Skeletal muscle tissue (tissue), 3 donors: ENCODE measurements at regions not wholly inside any gene's neighbourhood (a gene's known extent, or its start where the extent isn't known, plus 50 kb on each side); places are given as distances from the start of the nearest gene placed in this dataset.

Source experiments
- H3K27ac ChIP-seq: one replicate; pipeline ENCODE4 v1.7.0; 2013; ENCODE audit warnings: mild to moderate bottlenecking, low read depth, low read length, inconsistent platforms
- H3K27me3 ChIP-seq, 3 donors: one replicate each; pipeline ENCODE4 v1.7.0; 2013; ENCODE audit warnings: low read length in 3 of 3; ENCODE audit not compliant: control insufficient read depth in 3 of 3, insufficient read depth in 3 of 3
- H3K36me3 ChIP-seq, 3 donors: one replicate each; pipeline ENCODE4 v1.7.0; 2013; ENCODE audit warnings: low read length in 3 of 3; ENCODE audit not compliant: control insufficient read depth in 3 of 3, insufficient read depth in 3 of 3
- H3K4me1 ChIP-seq, 3 donors: one replicate each; pipeline ENCODE4 v1.7.0; 2013; ENCODE audit warnings: low read length in 3 of 3, mild to moderate bottlenecking in 3 of 3; ENCODE audit not compliant: control insufficient read depth in 3 of 3, insufficient read depth in 3 of 3
- H3K4me3 ChIP-seq, 3 donors: one replicate each; pipeline ENCODE4 v1.7.0; 2013; ENCODE audit warnings: low read length in 3 of 3
- H3K9ac ChIP-seq, 3 donors: one replicate each; pipeline ENCODE4 v1.7.0; 2013; ENCODE audit warnings: low read length in 3 of 3, mild to moderate bottlenecking in 3 of 3, moderate library complexity in 2 of 3, low read depth in 1 of 3
- H3K9me3 ChIP-seq, 3 donors: one replicate each; pipeline ENCODE4 v1.7.0; 2013; ENCODE audit warnings: low read length in 3 of 3; ENCODE audit not compliant: control insufficient read depth in 3 of 3
- donor health status: Osteomylitis.

- Histone ChIP-seq H3K4me1 (peaks cover 0 to 3% (median 0%) of the 10 kb centered on the region in 3 donors), H3K27me3 (no peaks in the 10 kb centered on the region), H3K27ac (no peak overlapping the region), H3K9me3 (no peaks in the 10 kb centered on the region), H3K9ac (no peak overlapping the region), H3K4me3 (no peak overlapping the region), H3K36me3 (no peaks in the 10 kb centered on the region)
Observed at GRCh38 chr7:17528636-17529035, 230.2 kb downstream of the AHR start.

DNA sequence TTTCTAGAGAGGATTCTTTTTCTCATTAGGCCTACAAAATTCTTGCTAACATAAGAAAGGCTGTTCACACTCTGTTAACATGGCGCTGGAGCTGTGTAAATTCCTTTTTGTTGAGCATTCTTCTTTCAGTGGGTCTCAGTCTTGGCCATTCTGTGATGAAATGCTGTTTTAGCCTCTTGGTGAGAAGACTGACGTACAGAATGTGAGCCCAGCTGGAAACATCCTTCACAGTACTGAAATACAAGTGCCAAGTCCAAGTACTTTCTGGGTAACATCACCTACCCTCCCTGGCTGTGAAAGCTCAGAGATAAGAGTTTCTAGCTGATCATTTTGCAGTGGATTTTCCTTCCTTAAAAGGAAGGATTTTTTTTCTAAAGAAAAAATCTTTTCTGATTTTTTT, 231.8 kb downstream of the AHR start:
- Histone ChIP-seq H3K27ac (no peak overlapping the region), H3K4me3 (no peak overlapping the region), H3K36me3 (no peaks in the 10 kb centered on the region), H3K27me3 (no peaks in the 10 kb centered on the region), H3K4me1 (no peaks in the 10 kb centered on the region), H3K9ac (no peak overlapping the region), H3K9me3 (no peaks in the 10 kb centered on the region)

DNA sequence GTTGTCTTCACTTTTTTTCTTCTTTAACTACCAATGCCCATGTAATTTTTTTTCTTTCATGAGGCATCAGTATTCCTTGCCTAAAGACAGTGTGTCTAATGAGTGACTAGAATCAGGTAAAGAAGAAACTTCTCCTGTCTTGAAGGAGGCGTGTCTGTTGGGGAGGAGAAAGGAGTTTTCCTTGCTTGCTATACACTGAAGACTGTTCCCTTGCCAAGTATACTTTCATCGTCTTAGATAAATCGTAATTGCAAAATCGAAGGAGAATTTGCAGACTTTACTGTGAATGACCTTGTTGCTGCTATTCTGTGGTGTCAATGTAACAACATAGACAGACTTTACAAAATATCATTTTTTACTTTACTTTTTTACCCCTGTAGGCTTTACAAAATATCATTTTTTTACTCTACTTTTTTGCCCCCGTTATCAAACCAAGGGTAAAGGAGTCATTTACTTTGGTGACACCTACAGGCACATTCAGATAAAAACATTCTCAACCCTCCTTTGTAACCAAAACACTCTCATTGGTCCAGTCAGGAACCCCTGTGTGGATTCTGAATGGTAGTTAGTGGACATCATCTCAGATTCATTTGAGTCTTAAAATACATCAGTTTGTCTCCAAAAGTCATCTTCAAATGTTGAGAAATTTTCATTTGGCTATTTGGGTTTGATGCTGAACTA, 232.4 kb downstream of the AHR start:
- Histone ChIP-seq H3K4me1 (no peaks in the 10 kb centered on the region), H3K9ac (no peak overlapping the region), H3K36me3 (no peaks in the 10 kb centered on the region), H3K27me3 (no peaks in the 10 kb centered on the region), H3K4me3 (no peak overlapping the region), H3K9me3 (no peaks in the 10 kb centered on the region), H3K27ac (no peak overlapping the region)

GRCh38 chr7:17532861-17533404, 234.5 kb downstream of the AHR start:
- Histone ChIP-seq H3K9ac (no peak overlapping the region), H3K27ac (no peak overlapping the region), H3K36me3 (no peaks in the 10 kb centered on the region), H3K9me3 (no peaks in the 10 kb centered on the region), H3K27me3 (no peaks in the 10 kb centered on the region), H3K4me1 (no peaks in the 10 kb centered on the region), H3K4me3 (no peak overlapping the region)

DNA sequence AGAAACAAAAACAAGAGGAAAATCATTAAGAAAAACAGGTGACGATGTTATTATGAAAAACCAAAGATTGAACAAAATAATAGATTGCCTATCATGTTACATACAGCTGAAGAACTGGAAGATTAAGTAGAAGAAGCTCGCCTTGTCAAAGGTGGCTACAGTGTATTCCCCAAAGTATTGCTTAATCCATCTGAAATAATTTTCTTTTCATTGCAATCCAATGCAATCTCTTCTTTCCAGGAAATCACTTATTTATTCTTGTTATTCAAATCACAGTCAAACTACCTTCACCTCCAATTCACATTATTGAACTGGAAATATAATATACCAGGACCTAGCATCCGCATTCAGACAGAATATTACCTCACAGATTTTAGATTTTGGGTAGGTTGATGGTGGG, 235.9 kb downstream of the AHR start:
- no peaks in the 10 kb centered on the region for H3K4me1 ChIP-seq
- H3K36me3 ChIP-seq: no peaks in the 10 kb centered on the region
- no peak overlapping the region for H3K4me3 ChIP-seq
- no peaks in the 10 kb centered on the region for H3K9me3 ChIP-seq
- H3K27ac ChIP-seq: no peak overlapping the region
- H3K27me3 ChIP-seq: no peaks in the 10 kb centered on the region
- no peak overlapping the region for H3K9ac ChIP-seq

DNA sequence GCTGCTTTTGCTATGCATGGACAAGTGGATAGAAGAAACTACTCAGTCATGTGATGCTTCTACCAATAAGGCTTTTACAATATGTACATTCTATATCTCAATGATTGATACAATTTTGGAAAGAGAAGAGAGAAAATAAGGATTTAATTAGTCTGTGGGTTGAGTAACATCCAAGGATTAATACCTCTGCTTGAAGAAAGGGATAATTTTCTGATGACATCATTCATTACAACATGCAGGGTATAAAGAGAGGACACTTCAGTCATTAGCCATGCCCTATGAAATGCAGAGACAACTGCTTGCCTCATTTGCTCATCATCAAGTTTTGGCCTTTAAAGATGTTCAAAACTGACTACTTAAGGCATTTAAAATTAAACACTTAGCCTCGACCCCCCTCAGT, 237.3 kb downstream of the AHR start:
- Histone ChIP-seq H3K27me3 (no peaks in the 10 kb centered on the region), H3K4me3 (no peak overlapping the region), H3K4me1 (no peaks in the 10 kb centered on the region), H3K9me3 (no peaks in the 10 kb centered on the region), H3K36me3 (no peaks in the 10 kb centered on the region), H3K27ac (no peak overlapping the region), H3K9ac (no peak overlapping the region)

GRCh38 chr7:17544401-17544800, 245.9 kb downstream of the AHR start:
- Histone ChIP-seq H3K9me3 (no peaks in the 10 kb centered on the region), H3K36me3 (no peaks in the 10 kb centered on the region), H3K4me1 (peaks cover 0 to 3% (median 0%) of the 10 kb centered on the region in 3 donors), H3K9ac (no peak overlapping the region), H3K27me3 (no peaks in the 10 kb centered on the region), H3K4me3 (no peak overlapping the region), H3K27ac (no peak overlapping the region)

DNA sequence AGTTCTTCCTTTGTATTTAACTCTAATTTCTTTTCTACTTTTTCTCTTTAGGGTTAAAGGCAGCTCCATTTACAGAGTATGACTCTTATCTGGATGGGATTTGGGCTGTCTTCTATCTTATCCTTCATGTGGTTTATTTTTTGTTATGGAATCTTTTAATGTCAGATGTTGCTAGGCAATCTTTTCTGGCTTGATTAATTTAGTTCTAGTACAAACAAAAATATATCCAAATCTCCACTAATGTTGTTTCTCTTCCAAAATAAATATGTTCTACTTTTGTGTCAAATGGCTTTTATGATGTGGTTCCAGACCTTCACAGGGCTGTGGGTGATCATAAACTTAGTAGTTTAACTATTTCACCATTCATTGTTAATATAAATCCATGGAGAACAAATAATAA, 246.9 kb downstream of the AHR start:
- Histone ChIP-seq H3K4me1 (peaks cover 0 to 3% (median 0%) of the 10 kb centered on the region in 3 donors), H3K27ac (no peak overlapping the region)

DNA sequence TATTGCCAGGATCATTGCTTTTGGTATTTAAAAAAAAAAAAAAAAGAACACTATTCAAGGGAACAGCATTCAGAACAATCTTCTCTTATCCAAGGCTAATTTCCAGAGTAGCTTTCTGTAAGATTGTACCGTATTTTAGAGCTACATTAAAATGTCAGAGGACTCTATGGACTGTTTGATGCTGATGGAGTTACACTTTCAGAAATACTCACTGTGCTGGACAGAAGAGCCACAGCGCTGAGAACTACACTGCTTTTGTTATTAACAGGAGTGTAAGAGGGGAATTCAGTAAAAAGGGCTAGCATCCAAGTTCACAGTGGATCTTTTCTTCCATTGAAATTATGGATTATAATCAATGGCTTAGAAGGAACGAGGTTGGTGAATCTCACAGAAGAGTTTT, 247.7 kb downstream of the AHR start:
- Histone ChIP-seq H3K9me3 (no peaks in the 10 kb centered on the region), H3K9ac (no peak overlapping the region), H3K4me1 (peaks cover 0 to 3% (median 0%) of the 10 kb centered on the region in 3 donors), H3K27ac (no peak overlapping the region), H3K27me3 (no peaks in the 10 kb centered on the region), H3K36me3 (no peaks in the 10 kb centered on the region), H3K4me3 (no peak overlapping the region)

More for the DNA sequence above, 246.9 kb downstream of the AHR start:
- Histone ChIP-seq H3K27me3 (no peaks in the 10 kb centered on the region), H3K4me3 (no peak overlapping the region), H3K9ac (no peak overlapping the region), H3K9me3 (no peaks in the 10 kb centered on the region), H3K36me3 (no peaks in the 10 kb centered on the region)

DNA sequence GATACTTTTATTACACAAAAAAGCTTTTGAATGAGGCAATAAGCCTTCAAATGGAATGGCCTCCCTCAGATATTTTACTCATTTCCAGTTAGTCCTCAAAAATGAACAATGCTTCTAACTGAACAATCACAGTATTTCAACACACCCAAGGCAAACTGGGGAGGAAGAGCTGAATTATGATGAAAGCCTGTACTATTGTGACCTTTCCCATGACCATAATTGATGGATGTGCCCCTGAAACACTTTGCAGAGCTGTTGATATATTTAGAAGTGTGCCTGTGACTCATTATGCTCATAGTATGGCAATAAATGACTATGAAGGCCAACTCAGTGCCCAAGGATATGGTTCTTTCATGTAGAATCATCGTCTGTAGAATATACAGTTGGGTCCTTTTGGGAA, 248.1 kb downstream of the AHR start:
- Histone ChIP-seq H3K9ac (no peak overlapping the region), H3K27me3 (no peaks in the 10 kb centered on the region), H3K4me3 (no peak overlapping the region), H3K27ac (no peak overlapping the region), H3K36me3 (no peaks in the 10 kb centered on the region), H3K9me3 (no peaks in the 10 kb centered on the region), H3K4me1 (peaks cover 0 to 3% (median 0%) of the 10 kb centered on the region in 3 donors)
